LNCaP clone FGC (cell line): ENCODE measurements at regions not wholly inside any gene's neighbourhood (a gene's known extent, or its start where the extent isn't known, plus 50 kb on each side); places are given as distances from the start of the nearest gene placed in this dataset.

Experiments
- DNase-seq: peaks from one replicate; pipeline ENCODE4 v3.0.0-alpha.2; 2011; ENCODE audit warnings: low read depth
- H3K4me3 ChIP-seq: 2 replicates; pipeline ENCODE4 v1.5.1; 2011; ENCODE audit warnings: mild to moderate bottlenecking, low read depth, low read length, control low read depth
- TF ChIP-seq, protein P1 (sequence below): IDR thresholded peaks from 2 replicates; pipeline ENCODE4 v1.5.1; 2012; ENCODE audit warnings: mild to moderate bottlenecking; ENCODE audit not compliant: control insufficient read depth, insufficient read depth; ENCODE audit errors: extremely low read depth

DNA sequence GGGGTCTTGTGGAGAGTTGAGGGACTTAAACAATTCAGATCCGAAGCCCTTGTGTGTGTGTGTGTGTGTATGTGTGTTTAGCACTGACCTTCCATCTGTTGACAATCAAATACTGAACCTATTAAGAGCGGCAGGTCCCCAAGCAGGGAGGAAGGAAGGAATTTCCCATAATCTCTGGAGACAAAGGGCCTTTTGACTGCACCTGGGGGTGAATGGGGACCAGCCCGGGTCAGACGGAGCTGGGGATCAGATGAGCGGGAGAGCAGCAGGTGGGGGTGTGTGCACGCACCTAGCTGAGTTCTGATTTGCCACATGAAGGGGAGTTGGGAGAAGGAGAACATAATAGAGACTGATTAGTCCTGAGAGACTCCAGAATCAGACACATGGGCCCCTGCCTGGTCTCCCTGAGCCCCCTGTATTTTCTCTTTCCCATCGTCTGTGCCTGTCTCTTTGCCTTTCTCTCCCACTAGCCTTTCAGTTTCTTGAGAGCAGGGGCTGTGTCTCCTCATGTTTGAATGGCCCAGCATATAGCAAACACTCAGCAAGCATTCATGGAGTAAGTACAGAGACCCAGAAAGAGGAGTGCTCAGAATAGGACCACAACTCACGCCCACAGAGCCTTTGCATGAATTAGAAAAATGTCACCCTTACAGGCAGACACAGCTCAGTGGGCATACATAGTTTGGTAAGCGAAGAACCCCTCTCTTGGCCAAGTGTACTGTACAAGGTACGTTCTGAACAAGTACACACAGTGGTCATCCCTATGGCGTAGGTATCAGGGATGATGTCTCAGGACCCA lies 288.3 kb upstream of the HABP2 start:
- no peak overlapping the region for H3K4me3 ChIP-seq
- DNase-seq = no peak
- TF ChIP-seq, protein P1, sequence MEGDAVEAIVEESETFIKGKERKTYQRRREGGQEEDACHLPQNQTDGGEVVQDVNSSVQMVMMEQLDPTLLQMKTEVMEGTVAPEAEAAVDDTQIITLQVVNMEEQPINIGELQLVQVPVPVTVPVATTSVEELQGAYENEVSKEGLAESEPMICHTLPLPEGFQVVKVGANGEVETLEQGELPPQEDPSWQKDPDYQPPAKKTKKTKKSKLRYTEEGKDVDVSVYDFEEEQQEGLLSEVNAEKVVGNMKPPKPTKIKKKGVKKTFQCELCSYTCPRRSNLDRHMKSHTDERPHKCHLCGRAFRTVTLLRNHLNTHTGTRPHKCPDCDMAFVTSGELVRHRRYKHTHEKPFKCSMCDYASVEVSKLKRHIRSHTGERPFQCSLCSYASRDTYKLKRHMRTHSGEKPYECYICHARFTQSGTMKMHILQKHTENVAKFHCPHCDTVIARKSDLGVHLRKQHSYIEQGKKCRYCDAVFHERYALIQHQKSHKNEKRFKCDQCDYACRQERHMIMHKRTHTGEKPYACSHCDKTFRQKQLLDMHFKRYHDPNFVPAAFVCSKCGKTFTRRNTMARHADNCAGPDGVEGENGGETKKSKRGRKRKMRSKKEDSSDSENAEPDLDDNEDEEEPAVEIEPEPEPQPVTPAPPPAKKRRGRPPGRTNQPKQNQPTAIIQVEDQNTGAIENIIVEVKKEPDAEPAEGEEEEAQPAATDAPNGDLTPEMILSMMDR = no peak

DNA sequence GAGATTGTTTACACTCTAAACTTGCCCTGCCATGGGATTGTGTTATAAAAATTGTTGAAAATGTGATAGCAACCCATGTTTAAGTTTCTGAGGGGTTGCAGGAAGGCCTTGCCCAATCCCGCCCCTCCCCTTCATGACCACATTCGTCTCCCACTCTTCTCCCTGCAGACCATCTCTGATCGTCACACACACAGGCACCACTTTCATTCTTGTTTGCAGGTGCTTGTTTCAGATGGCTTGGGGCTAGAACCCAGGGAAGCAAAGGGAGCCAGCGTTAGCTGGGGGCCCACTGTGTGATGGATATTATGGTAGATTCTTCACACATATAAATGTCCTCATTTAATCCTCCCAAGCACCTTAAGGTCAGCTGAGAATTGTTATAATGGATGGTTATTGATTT lies 286.7 kb upstream of the HABP2 start:
- DNase-seq = no peak
- H3K4me3 ChIP-seq = no peak overlapping the region
- TF ChIP-seq, protein P1 = no peak

DNA sequence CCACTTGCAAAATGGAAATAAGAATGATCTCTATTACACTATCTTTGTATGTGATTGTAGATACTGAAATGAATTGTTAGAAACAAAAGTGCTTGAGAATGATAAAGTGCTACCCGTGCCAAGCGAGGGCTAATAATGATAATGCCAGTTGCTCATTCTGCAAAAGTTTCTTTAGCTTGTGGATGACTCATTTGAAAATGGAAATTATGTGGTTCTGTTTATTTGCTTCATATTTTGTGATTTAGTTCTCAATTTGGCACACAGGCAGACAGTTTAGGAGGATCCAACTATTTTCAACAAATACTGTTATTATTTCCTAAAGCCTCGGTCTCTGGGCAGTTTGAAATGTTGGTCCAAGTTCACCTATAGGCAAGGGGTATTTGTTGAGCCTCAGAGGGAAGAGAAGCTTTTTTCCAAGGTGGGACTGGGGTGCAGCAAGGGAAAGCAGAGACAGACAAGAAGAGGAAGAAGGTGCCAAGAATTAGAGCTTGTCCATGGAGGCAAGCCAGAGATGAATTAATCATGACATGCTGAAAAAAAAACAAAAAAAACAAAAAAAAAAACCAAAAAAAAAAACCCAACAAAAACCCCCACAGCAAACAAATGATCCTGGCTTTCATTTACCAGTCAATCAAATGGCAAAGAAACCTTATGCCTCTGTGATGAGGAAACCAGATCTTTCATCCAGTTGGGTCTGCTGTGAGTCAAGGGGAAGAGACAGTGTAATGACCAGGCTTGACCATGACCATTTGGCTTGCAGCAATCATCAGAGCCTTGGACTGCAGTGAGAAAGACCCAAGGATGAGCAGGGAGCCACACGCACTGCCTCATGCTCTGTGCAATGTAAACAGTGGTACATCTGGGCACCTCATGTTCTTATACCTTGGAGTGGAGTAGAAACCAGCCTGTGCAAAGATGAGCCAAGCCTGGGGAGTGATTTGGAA lies 285.0 kb upstream of the HABP2 start:
- TF ChIP-seq, protein P1 = no peak
- H3K4me3 ChIP-seq = no peak overlapping the region
- no peak for DNase-seq

DNA sequence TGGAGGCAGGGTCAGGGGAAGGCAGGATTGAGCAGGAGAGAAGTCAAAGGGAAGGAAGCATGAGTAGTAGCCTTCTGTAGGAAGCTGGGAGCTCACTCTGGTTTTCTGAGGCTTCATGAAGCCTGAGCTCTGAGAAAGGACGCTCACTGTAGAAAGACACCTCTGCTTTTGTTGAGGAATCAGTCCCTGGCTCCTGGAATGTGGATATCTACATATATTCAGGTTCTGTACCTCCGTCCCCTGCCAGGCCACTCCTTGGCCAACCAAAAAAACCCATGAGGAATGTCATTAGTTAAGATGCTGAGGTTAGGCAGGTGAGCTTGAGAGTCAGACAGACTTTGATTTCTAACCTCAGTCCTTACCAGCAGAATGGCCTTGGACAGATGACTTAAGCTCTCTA lies 283.5 kb upstream of the HABP2 start:
- TF ChIP-seq, protein P1 = no peak
- DNase-seq = no peak

DNA sequence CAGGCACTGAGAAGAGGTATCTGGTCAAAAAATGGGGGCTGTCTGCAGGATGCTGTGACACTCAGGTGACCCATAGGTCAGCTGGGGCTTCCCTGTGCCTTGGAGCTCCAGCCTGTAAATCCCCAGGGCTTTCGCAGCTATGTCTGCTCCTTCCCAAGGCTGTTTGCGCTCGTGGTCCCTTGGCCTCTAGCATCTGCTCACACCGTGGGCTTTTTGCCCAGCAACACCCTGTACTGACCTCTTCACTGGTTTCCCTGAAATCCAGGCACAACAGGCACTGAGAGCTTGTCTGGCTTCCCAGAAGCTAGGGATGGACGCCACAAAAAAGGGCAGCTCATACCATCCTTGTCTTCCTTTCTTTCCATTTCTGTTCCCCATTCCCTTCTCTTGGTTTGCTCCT lies 280.3 kb upstream of the HABP2 start:
- no peak overlapping the region for H3K4me3 ChIP-seq
- TF ChIP-seq, protein P1 = no peak
- no peak for DNase-seq

More for the DNA sequence above, 283.5 kb upstream of the HABP2 start:
- no peak overlapping the region for H3K4me3 ChIP-seq

DNA sequence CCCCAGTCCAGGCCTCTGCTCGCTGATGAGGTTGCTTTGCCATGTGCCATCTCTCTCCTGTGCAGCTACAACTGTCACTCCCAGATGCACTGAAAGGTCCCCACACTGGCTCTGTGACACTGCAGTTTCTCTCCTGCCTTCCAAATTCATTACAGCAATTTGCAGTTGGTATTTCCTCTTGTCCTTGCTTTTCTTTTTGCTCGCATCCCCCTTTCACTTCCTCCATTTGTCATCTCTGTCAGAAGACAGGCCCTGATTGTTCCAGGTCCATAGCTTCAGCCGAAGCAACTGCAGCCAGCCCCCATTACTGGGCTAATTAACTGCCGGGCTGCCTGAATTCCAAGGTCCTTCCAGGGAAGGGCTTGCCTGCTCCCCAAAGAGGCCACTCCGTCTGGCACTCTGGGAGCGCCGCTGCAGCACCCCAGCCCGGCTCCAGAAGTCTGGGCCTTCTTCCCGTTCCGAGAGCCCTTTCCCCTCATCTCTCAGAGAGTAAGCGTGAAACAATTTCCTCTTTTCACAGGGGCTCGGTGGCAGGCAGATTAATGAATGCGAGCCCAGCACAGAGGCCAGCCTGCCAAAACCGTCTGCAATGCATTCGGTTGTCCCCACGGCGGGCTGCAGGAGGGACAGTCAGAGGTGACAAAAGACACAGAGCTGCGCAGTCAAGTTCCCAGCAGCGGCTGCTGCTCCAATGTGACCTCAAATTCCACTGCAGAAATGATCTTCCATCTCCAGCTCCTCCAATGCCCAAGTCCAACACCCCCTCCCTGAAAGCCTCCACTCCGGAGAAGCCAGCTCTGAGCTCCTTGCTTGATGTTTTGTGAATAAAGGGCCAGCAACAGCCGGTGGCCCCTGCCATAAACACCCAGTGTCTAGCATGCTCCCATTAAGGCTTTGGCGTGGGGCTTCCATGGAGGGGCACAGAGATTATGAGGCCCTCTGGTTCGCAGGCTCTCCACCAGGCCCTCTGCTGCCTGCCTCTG lies 279.4 kb upstream of the HABP2 start:
- no peak for DNase-seq
- H3K4me3 ChIP-seq = no peak overlapping the region
- TF ChIP-seq, protein P1 = no peak
